Choroid plexus epithelial cell (primary cell): ENCODE measurements at regions not wholly inside any gene's neighbourhood (a gene's known extent, or its start where the extent isn't known, plus 50 kb on each side); places are given as distances from the start of the nearest gene placed in this dataset.

Experiments used
- DNase-seq: peaks from one replicate; pipeline ENCODE4 v3.0.0-alpha.2; 2010; ENCODE audit warnings: low read depth
- H3K4me3 ChIP-seq: 2 replicates; pipeline ENCODE4 v1.5.1; 2011; ENCODE audit warnings: low read depth, mild to moderate bottlenecking, control low read depth, low read length, moderate library complexity
- CTCF ChIP-seq: conservative IDR thresholded peaks from 2 replicates; pipeline ENCODE4 v1.5.1; 2011; ENCODE audit warnings: low read depth, mild to moderate bottlenecking, control low read depth, inconsistent platforms, low read length, moderate library complexity

- no peak for TF ChIP-seq CTCF
- no peak overlapping the region for H3K4me3 ChIP-seq
- DNase-seq: no peak
Measured at GRCh38 chr2:236673126-236673822, 103.6 kb downstream of the ACKR3 start.

- no peak for TF ChIP-seq CTCF
- no peak overlapping the region for H3K4me3 ChIP-seq
- DNase-seq: no peak
Measured at GRCh38 chr2:236673823-236674185, 104.2 kb downstream of the ACKR3 start.

GRCh38 chr2:236674238-236674637 is 104.6 kb downstream of the ACKR3 start:
- no peak for DNase-seq
- no peak overlapping the region for H3K4me3 ChIP-seq
- TF ChIP-seq CTCF: no peak

- no peak for DNase-seq
- no peak overlapping the region for H3K4me3 ChIP-seq
- TF ChIP-seq CTCF: no peak
Measured at GRCh38 chr2:236674646-236675045, 105.0 kb downstream of the ACKR3 start.

GRCh38 chr2:236675051-236675450 is 105.4 kb downstream of the ACKR3 start:
- peak; percentile 71 for DNase-seq
- no peak for TF ChIP-seq CTCF
- no peak overlapping the region for H3K4me3 ChIP-seq

- DNase-seq: no peak
- no peak overlapping the region for H3K4me3 ChIP-seq
- TF ChIP-seq CTCF: no peak
Measured at GRCh38 chr2:236675526-236675925, 105.9 kb downstream of the ACKR3 start.

- no peak for TF ChIP-seq CTCF
- no peak overlapping the region for H3K4me3 ChIP-seq
- DNase-seq: no peak
Measured at GRCh38 chr2:236676136-236676873, 106.7 kb downstream of the ACKR3 start.
